Activated naive CD4-positive, alpha-beta T cell treated with anti-CD3 and anti-CD28 coated beads, Interleukin-2, amount 10 ng/mL, durations not matched to agents 7 days and 5 days (primary cell): ENCODE measurements at regions not wholly inside any gene's neighbourhood (a gene's known extent, or its start where the extent isn't known, plus 50 kb on each side); places are given as distances from the start of the nearest gene placed in this dataset.

Source experiments
- CTCF ChIA-PET: fragments of 350-600 bp; sonication (Branson Sonifier 250); formaldehyde crosslinking; loops from one replicate; lab custom pipeline; 2021; ENCODE audit warnings: antibody characterized with exemption; lab: Charles Lee
- DNase-seq: peaks from one replicate; pipeline ENCODE4 v3.0.0-alpha.2; 2020
- H3K27ac Mint-ChIP-seq: one replicate; pipeline ENCODE4 v1.8.0; 2021; ENCODE audit warnings: mild to moderate bottlenecking, moderate library complexity, mixed read lengths
- H3K27me3 Mint-ChIP-seq: one replicate; pipeline ENCODE4 v1.8.0; 2021; ENCODE audit warnings: mild to moderate bottlenecking, mixed read lengths
- H3K36me3 Mint-ChIP-seq: one replicate; pipeline ENCODE4 v1.8.0; 2021; ENCODE audit warnings: mixed read lengths
- H3K4me1 Mint-ChIP-seq: one replicate; pipeline ENCODE4 v1.8.0; 2021; ENCODE audit warnings: mixed read lengths
- H3K4me3 Mint-ChIP-seq: one replicate; pipeline ENCODE4 v1.8.0; 2021; ENCODE audit warnings: mild to moderate bottlenecking, moderate library complexity, mixed read lengths
- H3K9me3 Mint-ChIP-seq: one replicate; pipeline ENCODE4 v1.8.0; 2021; ENCODE audit warnings: mixed read lengths

DNA sequence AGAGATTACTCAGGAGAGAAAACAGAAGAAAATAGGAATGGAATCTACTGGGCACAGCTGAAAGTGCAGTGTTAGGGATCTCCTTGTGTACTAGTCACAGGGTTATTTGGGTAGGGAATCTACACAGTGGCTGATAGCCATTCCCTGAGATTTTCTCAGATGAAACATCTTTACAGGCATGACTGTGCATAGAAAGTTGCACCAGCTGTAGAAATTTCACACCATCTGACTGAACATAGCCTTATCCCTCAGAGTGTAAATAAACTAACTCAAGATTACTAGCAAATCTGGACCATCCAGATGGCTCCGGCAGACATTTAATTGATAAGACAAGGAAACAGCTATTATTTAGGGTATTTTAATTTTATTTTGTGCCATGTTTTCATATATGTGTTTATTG is 2053.5 kb upstream of the TENM3 start:
- DNase-seq, result no peak
- Mint-ChIP-seq H3K36me3 (no peaks in the 10 kb centered on the region), H3K4me3 (no peak overlapping the region), H3K4me1 (no peaks in the 10 kb centered on the region), H3K27me3 (no peaks in the 10 kb centered on the region), H3K9me3 (peaks cover 3% of the 10 kb centered on the region), H3K27ac (no peak overlapping the region)
- CTCF ChIA-PET, result no interaction called here

DNA sequence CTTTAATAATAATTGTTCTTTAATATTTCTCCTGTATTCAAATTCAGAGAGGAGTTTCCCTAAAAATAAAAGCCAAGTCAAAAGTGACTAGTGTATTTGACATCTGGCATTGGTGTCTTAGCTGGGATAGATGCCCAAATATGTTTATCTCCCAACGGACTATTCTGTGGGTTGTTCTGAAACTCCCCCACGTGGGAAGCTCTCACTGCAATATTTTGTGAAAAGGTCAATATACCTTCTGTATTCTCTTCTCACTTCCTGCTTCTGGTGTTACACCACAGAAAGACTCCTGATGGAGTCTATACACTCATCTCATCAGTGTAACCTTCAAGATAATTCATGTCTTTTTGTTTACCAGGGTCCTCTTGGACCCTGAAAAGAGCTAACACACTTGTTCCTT is 2052.8 kb upstream of the TENM3 start:
- Mint-ChIP-seq H3K27me3 (no peaks in the 10 kb centered on the region), H3K36me3 (no peaks in the 10 kb centered on the region), H3K4me1 (no peaks in the 10 kb centered on the region), H3K27ac (no peak overlapping the region), H3K9me3 (peaks cover 3% of the 10 kb centered on the region), H3K4me3 (no peak overlapping the region)
- CTCF ChIA-PET, result no interaction called here
- DNase-seq, result no peak

DNA sequence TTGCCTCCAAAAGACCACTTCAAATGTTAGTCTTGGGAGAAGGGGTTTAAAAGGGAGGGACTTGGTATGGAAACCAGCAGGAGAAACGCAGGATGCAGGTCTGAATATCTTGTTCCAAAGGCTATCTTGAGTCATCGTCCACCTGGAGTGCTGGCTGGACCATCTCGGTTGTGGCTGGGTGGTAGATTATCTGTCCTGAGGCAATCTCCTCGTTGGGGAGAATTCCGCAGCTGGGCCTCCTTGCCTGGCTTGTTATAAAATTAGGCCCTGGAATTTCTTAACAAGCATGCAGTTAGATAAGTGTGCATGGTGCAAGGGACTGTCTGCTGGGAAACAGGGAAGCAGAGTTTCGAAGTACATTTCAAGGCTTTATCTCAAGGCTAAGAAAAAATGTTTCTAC is 2045.7 kb upstream of the TENM3 start:
- CTCF ChIA-PET, result no interaction called here
- no peaks in the 10 kb centered on the region for H3K27me3 Mint-ChIP-seq
- H3K4me3 Mint-ChIP-seq, result no peak overlapping the region
- no peak for DNase-seq
- no peaks in the 10 kb centered on the region for H3K36me3 Mint-ChIP-seq
- no peaks in the 10 kb centered on the region for H3K4me1 Mint-ChIP-seq
- H3K27ac Mint-ChIP-seq, result no peak overlapping the region
- H3K9me3 Mint-ChIP-seq, result peaks cover 2% of the 10 kb centered on the region

DNA sequence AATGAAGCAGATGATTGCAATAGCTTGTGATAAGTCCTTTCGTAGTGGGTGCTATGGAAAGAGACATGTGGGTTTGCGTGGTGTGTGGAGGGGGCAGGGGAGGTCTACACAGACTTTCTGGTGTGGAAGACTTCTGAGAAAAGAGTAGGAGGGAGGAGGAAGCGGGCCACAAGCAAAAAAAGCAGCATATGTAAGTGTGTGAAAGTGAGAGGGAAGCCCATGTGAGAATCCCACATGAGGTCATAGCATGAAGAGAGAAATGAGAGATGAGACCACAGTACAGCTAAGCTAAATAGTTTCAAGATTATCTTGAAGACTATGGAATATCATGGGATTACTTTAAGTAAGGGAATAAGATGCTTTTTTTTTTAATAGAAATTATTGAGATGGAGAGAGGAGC is 2039.9 kb upstream of the TENM3 start:
- Mint-ChIP-seq H3K4me3 (no peak overlapping the region), H3K36me3 (no peaks in the 10 kb centered on the region), H3K9me3 (no peaks in the 10 kb centered on the region), H3K4me1 (no peaks in the 10 kb centered on the region), H3K27me3 (no peaks in the 10 kb centered on the region), H3K27ac (no peak overlapping the region)
- CTCF ChIA-PET, result no interaction called here
- no peak for DNase-seq

DNA sequence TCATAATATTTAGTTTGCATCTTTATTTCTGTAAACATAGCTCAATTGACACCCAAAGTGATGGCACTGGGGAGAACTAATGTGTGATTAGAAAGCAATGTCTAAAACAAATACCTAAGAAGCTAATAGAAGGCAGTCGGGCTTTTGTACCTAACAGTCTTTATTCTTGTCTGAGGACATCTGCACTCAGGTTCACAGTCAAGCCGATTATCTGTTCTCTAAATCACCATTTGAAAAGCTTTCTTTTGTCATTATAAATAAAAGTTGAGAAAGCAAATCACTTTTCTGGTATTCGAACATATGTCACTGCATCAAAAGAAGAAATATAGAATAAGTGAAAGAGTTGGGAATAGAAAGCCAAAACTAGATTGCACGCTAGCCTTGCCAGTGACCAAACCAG is 2037.9 kb upstream of the TENM3 start:
- H3K36me3 Mint-ChIP-seq, result no peaks in the 10 kb centered on the region
- H3K4me3 Mint-ChIP-seq, result no peak overlapping the region
- DNase-seq, result no peak
- CTCF ChIA-PET, result interaction anchor here (0.8 kb wide), 1 partner anchor 430 kb away, joined by 3 read pairs; no protein-coding TSS in a partner anchor
- H3K4me1 Mint-ChIP-seq, result no peaks in the 10 kb centered on the region
- H3K9me3 Mint-ChIP-seq, result no peaks in the 10 kb centered on the region
- H3K27ac Mint-ChIP-seq, result no peak overlapping the region
- H3K27me3 Mint-ChIP-seq, result no peaks in the 10 kb centered on the region

DNA sequence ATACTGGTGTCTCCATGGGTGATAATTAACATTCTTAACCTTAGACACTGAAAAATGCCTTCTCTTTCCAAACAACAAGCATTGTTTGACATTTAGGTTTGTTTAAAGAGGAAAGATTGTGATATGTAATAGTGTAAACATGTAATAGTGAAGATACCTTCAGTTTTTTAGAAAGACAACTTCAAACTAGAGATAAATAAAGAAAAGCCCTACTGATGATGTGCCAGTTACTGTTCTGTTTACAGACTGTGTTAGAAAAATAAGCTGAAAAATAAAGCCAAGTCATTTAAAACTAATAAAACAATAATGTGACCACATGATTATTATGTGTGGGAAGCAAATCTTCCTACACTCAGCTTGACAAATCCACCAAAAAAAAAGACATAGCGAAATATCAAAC is 2035.3 kb upstream of the TENM3 start:
- Mint-ChIP-seq H3K4me3 (no peak overlapping the region), H3K27me3 (no peaks in the 10 kb centered on the region), H3K36me3 (no peaks in the 10 kb centered on the region), H3K9me3 (no peaks in the 10 kb centered on the region), H3K27ac (no peak overlapping the region), H3K4me1 (no peaks in the 10 kb centered on the region)
- CTCF ChIA-PET, result interaction anchor here (0.6 kb wide), 1 partner anchor 1301 kb away, joined by 3 read pairs; no protein-coding TSS in a partner anchor
- no peak for DNase-seq

DNA sequence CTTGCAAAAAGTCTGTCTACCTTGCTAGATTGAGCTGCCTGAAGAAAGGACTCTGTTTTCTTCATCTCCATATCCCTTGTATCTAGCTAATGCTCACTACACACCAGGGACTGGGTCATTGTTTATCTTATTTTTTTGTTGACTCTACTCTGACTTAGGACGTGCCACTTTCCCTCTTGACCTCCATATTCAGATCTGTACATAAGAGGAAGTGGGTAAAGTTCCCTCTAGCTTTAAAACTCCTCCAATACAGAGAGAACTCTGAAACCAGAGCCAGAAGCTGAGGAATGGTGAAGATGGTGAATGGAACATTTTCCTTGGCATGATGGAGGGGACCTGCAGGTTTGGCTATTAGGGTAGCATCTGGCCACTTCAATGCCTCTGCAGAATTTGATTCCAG is 2026.1 kb upstream of the TENM3 start:
- CTCF ChIA-PET, result no interaction called here
- Mint-ChIP-seq H3K36me3 (no peaks in the 10 kb centered on the region), H3K27me3 (no peaks in the 10 kb centered on the region), H3K4me3 (no peak overlapping the region), H3K9me3 (peaks cover 10% of the 10 kb centered on the region), H3K27ac (no peak overlapping the region), H3K4me1 (no peaks in the 10 kb centered on the region)
- no peak for DNase-seq

DNA sequence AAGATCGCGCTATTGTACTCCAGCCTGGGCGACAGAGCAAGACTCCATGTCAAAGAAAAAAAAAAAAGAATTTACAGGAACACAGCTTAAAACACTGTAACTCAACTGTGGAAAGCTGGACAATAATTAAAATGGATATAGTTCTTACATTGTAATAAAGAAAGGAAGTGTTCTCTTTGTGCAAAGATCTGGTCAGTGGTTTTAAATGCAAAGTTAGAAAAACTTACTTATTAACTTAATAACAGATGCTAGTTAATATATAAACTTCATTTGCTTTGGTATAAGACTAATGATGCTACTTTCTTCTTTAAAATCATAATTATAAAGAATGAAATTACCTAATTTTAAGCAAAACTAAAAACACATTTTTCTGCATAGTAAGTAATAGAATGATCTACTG is 2024.1 kb upstream of the TENM3 start:
- Mint-ChIP-seq H3K4me3 (no peak overlapping the region), H3K4me1 (no peaks in the 10 kb centered on the region), H3K36me3 (no peaks in the 10 kb centered on the region), H3K27me3 (no peaks in the 10 kb centered on the region), H3K27ac (no peak overlapping the region), H3K9me3 (peaks cover 13% of the 10 kb centered on the region)
- CTCF ChIA-PET, result no interaction called here
- no peak for DNase-seq

DNA sequence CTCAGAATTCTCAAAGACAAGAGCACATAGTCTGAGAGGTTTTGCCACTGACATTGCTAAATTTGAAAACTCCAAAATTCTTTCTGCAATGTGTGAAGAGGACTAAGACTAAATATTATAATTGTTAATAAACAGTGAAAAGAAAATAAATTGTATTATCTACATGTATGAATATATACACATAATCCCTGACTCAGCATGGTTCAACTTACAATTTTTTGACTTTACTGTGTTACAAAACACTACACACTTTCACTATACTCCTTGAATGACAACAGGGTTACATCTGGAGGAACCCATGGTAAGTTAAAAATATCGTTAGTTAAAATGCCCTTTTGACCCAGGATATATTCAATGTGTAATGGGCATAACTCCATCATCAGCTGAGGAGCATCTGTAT is 2017.2 kb upstream of the TENM3 start:
- Mint-ChIP-seq H3K9me3 (peaks cover 4% of the 10 kb centered on the region), H3K4me1 (no peaks in the 10 kb centered on the region), H3K4me3 (no peak overlapping the region), H3K27me3 (no peaks in the 10 kb centered on the region), H3K36me3 (no peaks in the 10 kb centered on the region), H3K27ac (no peak overlapping the region)
- no peak for DNase-seq
- CTCF ChIA-PET, result no interaction called here

DNA sequence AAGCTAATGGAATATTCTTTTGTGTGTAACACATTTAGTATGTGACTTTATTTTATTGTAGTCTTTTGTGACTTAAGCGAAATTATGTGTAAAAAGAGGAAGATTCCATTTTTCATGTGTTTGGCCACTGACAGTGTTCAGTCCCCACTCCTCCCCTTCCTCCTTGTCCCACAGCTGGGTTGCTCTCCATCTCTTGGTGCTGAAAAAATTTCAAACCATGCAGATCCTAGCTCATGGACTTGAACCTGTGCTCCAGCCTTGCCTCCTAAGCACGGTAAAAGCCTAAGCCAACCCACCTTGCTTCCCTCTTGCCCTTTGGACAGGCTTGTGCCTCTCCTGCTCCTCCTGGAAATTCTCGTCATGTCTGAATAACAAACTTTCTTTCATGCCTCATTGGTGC is 2008.5 kb upstream of the TENM3 start:
- H3K27me3 Mint-ChIP-seq, result no peaks in the 10 kb centered on the region
- H3K36me3 Mint-ChIP-seq, result no peaks in the 10 kb centered on the region
- no peaks in the 10 kb centered on the region for H3K9me3 Mint-ChIP-seq
- H3K4me3 Mint-ChIP-seq, result no peak overlapping the region
- CTCF ChIA-PET, result no interaction called here
- H3K4me1 Mint-ChIP-seq, result no peaks in the 10 kb centered on the region
- no peak overlapping the region for H3K27ac Mint-ChIP-seq
- DNase-seq, result no peak

DNA sequence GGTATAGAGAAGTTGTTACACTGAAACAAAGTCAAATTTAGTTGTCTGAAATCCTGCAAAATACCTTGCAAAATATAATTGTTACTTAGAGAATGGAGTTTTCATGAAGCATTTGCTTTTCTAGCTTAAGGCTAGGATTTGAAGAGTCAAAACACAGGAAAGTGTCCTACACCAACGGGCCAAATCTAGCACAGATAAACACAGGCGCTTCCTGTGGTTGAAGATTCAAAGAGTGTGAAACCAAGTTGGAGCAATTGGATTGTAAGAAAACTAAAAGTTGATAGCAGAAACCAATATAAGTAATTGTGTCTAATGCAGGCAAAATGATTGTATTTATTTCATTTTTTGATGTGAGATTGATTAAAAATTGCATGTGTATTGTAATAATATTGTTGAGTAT is 2002.5 kb upstream of the TENM3 start:
- H3K4me3 Mint-ChIP-seq, result no peak overlapping the region
- CTCF ChIA-PET, result no interaction called here
- H3K4me1 Mint-ChIP-seq, result no peaks in the 10 kb centered on the region
- H3K27ac Mint-ChIP-seq, result no peak overlapping the region
- H3K27me3 Mint-ChIP-seq, result no peaks in the 10 kb centered on the region
- H3K36me3 Mint-ChIP-seq, result no peaks in the 10 kb centered on the region
- no peak for DNase-seq
- H3K9me3 Mint-ChIP-seq, result peaks cover 4% of the 10 kb centered on the region

DNA sequence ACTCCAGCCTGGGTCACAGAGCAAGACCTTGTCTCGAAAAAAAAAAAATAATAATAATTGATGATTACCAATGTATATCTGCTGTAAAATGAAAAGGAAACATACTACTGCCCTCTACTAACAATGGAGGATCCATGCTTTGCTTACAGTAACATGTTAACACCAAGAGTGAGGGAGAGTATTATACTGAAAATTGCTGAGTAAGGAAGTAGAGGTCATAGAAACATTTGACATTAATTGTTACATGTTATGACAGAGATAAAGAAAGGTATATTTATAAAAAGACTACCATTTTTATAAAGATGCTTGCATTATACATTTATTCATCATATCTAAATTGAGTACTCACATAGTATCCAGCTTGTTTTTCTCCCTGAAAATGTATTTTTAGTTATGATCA is 1989.8 kb upstream of the TENM3 start:
- Mint-ChIP-seq H3K27me3 (no peaks in the 10 kb centered on the region), H3K36me3 (no peaks in the 10 kb centered on the region), H3K27ac (no peak overlapping the region), H3K4me3 (no peak overlapping the region), H3K4me1 (no peaks in the 10 kb centered on the region), H3K9me3 (no peaks in the 10 kb centered on the region)
- CTCF ChIA-PET, result no interaction called here
- no peak for DNase-seq

DNA sequence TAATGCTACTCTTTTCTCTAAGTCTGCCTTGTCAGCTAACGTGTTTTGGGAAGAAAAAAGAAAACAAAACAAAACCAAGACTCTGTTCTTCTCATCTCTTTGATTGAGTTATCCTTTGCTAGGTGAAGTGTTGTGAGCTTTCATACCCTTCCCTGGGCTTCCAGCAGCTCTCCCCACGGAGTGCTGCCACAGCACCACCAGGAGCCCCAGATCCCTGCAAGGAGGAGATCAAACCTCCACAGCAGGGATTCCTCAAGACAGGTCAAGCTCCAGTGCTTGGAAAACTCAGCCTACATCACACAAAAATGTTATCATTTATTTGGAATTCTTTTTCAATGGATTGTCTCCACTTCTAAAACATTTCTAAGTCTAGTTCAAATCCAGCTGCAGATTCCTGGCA is 1981.9 kb upstream of the TENM3 start:
- Mint-ChIP-seq H3K4me1 (no peaks in the 10 kb centered on the region), H3K36me3 (no peaks in the 10 kb centered on the region), H3K4me3 (no peak overlapping the region), H3K9me3 (peaks cover 3% of the 10 kb centered on the region), H3K27ac (no peak overlapping the region), H3K27me3 (no peaks in the 10 kb centered on the region)
- CTCF ChIA-PET, result interaction anchor here (0.7 kb wide), 1 partner anchor 227 kb away, joined by 3 read pairs; no protein-coding TSS in a partner anchor
- no peak for DNase-seq

DNA sequence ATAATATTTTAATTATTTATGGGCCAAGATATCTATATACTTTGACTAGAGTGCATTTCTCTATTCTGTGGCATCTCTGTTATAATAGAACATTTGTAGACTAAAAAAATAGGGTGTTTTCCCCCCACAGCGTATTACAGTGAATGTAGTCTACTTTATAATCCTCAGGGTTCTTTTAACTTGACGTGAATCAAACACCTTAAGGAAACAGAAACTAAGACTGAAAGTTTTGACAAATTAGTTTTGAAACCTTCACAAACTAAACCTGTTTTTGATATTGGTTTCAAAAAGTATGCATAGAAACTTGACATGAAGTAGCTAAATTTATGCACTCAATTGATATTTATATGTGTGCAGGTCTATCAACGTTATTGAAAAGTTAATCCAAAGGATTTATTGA is 1963.1 kb upstream of the TENM3 start:
- Mint-ChIP-seq H3K4me3 (no peak overlapping the region), H3K27ac (no peak overlapping the region), H3K36me3 (no peaks in the 10 kb centered on the region), H3K4me1 (no peaks in the 10 kb centered on the region), H3K27me3 (no peaks in the 10 kb centered on the region), H3K9me3 (peaks cover 8% of the 10 kb centered on the region)
- no peak for DNase-seq
- CTCF ChIA-PET, result no interaction called here

DNA sequence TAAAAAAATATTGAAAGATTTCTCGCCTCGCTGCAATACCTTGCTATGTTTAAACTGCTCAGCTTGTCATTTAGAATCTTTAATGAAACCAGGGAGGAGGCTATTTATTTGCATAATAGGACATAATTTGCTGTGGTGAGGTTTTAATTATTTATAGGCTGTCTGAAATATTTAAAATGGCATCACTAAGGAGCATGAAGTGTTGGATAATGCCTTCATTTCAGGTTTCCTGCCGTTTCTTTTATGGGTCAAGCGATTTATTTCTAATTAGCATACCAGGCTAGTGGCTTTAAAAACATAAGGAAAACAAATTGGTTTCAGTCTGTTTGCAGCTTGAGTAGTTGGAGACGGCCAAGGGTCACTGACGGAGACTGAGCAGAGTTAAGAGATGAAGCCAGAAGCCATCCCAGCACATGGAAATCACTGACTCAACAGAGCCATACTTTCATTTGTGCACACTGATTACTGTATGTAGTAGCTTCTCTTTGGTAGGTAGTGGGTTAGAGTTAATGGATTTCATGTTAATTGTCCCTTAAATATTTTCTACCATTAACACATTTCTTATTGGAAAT is 1962.4 kb upstream of the TENM3 start:
- CTCF ChIA-PET, result no interaction called here
- Mint-ChIP-seq H3K9me3 (peaks cover 5% of the 10 kb centered on the region), H3K36me3 (no peaks in the 10 kb centered on the region), H3K27me3 (no peaks in the 10 kb centered on the region), H3K4me1 (no peaks in the 10 kb centered on the region), H3K4me3 (no peak overlapping the region), H3K27ac (no peak overlapping the region)
- DNase-seq, result no peak

DNA sequence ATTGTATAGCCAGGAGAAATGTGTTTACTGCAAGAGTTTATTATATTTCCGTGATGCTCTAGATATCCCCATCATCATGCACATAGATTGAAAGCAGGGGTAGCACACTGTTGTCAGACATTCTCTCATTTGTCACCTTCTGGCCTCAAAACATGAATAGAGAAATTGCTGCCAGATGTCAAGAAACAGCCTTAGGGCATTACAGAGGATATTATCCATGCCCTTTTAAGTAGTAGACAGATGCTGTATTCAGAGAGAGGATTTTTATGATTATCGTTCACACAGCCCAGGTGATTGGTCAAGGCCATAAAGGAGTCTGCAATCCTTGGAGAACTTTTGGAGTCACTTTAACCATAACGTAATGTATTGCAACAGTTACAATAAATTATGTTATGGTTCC is 1961.5 kb upstream of the TENM3 start:
- Mint-ChIP-seq H3K4me3 (no peak overlapping the region), H3K27ac (no peak overlapping the region), H3K9me3 (no peaks in the 10 kb centered on the region), H3K27me3 (no peaks in the 10 kb centered on the region), H3K4me1 (no peaks in the 10 kb centered on the region), H3K36me3 (no peaks in the 10 kb centered on the region)
- DNase-seq, result no peak
- CTCF ChIA-PET, result no interaction called here
